ENCODE measurements at regions not wholly inside any gene's neighbourhood (a gene's known extent, or its start where the extent isn't known, plus 50 kb on each side); places are given as distances from the start of the nearest gene placed in this dataset.

- no peak for TF ChIP-seq POLR2A (IDR thresholded peaks at IDR 0.05; ENCODE audit: low read length)
- no peak for TF ChIP-seq GATA1 (IDR thresholded peaks at IDR 0.05; ENCODE audit: low read depth, low read length)
Measured at GRCh38 chr4:110675426-110675825, 52.5 kb upstream of the PITX2 start.
